GM18858 (cell line): ENCODE measurements at regions not wholly inside any gene's neighbourhood (a gene's known extent, or its start where the extent isn't known, plus 50 kb on each side); places are given as distances from the start of the nearest gene placed in this dataset.

Experiments used
- ATAC-seq: cut with Tn5 transposase; IDR thresholded peaks from one replicate; pipeline ENCODE4 v1.9.1; 2021; ENCODE audit not compliant: unreplicated experiment

DNA sequence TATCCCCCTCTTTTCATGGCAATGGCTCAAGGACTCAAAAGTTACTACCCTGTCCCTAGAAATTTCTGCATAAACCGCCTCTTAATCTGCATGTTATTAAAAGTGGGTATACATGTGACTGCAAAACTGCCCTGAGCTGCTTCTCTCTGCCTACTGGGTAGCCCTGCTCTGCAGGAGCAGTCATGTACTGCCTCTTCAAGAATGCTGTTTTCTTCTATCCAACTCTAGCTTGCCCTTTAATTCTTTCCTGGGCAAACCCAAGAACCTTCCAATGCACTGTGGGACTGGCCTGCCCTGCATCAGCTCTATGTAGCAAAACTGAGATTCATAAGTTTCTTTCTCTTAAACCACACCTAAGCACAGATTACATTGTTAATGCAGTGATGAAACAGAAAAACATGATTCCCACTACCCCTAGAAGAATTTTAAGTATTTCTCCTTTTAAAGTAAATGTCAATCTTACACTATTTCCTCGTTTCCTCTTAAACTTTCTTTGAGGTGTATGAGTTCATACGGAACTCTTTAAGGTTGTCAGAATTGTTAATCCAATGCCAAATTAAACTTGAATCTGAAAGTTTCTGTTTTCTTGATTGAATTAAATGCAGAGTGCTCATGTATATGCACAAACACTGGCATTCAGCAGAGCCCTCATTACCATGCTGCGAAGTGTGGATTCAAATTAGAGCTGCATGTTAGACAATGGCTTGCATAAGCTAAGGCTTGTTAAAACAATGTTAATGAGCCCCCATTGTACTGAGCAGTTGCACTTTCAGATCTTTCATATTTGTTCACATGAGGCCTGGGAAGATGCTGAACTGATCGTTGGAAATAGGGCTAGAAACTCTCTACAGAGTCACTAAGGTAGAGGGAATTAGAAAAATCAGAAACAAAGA, 669.9 kb upstream of the PCDH20 start:
- ATAC-seq, result no peak

DNA sequence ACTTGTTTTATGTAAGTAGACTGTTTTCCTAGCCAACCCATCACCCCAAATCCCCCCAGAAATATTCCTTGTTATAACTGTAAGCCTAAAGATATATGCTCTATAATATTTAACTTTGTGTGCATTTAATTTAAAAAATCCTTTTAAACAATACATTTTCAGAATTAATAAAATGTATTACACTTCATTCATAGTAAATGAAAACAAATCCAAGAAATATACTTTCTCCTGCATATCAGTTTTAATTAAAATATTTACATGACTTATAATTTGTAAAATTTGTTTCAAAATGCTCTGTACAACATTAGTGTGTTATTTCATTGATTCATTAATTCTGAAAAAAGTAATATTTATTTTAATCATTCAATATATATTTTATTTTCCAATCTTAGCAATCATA, 669.1 kb upstream of the PCDH20 start:
- no peak for ATAC-seq

DNA sequence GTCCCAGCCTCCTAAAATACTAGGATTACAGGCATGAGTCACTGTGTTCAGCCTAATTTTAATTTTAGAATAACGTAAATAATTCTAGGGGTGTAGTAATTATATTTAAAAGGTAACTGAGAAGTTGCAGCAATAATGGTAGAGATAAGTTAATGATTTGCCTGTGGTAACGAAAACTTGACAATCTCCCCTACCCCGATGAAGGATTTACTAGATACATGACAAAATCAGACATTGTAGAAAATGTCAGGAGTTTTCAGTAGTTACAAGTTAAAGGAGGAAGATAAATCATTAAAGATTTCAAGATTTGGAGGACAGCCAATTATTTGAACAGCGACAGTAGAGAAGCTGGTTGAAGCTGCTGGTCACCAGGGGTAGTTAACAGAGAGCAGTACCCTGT, 652.2 kb upstream of the PCDH20 start:
- no peak for ATAC-seq

DNA sequence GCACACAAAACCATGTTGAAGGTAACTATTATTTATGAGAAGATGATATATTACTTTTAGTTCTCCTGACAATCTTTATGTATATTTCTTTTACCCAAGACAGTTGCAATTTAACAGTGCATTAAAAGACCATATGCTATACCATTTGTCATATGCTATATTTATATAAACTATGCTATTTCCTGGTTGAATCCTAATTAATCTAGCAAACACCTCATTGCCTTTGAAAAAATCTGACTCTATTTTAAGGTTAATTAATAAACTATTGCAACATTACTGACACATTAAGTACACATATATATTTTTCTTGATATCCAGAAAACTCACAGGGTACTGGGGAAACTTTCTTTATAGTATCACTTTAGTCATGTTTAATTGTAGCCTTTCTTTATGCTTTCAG, 649.4 kb upstream of the PCDH20 start:
- no peak for ATAC-seq

DNA sequence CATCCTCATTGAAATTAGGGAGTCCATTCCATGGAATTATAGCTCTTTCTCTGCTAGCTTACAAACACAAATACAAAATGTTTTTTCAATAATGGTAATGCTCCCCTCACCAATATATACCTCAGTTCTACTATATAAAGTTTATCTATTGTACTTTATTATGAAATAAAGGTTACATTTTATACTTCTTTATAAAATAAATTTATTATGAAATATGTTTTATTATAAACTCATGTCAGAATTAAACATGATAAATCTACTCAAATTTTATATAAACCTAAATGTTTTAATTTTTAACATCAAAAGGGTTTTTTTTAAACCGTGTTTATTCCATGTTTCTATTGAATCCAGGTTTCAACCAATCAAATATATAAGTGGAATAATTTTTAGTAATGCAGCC, 646.1 kb upstream of the PCDH20 start:
- ATAC-seq, result no peak

DNA sequence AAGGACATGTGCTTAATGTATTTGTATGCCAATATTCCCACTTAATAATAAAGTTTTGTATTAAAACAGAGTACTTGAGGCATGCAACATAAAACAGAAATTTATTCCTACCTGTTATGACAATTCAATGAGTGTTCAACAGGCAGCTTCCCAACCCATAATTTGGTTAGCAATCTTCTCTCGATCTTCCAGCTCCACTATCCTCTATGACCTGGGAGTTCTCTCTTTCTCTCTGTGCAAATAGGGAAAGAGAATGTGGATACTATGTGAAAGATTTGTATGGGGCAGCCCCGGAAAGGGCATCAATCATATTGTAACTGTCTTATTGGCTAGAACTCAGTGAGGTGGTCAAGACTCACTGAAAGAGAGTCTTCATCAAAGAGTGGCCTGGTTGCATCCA, 644.9 kb upstream of the PCDH20 start:
- ATAC-seq, result no peak

DNA sequence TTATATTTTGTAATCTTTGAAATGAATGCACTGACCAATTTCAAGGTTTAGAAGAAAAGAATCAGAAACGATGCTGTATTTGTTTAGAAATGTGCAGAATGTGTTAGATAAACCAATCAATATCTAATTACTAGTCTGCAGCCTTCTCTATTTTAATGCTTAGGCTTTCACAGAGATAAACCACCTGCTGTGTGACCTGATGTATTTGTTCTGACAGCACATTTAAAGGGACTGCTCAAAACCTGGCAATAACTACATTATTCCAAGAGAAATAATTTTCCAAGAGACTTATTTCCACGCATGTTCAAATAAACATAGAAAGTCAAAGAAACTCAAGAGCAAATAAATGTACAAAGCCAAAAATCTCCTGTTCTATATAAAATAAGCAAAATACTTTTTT, 641.6 kb upstream of the PCDH20 start:
- ATAC-seq, result no peak

DNA sequence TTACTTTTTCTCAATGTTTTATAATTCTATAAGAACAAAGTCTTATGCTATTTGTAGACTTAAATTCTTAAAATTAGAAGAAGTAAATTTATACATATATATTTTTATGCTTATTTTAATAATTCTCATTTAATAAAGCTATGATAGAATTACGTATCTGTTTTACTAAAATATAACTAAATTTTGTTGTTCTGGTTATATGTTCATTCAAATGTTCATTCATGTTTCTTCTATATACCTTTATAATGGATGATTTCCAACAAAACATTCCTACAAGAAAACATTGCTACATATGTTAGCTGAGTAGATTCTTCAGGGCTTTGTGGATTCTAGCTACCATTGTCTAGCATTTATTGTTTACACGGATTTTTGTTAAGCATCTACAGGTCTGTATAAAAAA, 634.3 kb upstream of the PCDH20 start:
- ATAC-seq, result no peak

DNA sequence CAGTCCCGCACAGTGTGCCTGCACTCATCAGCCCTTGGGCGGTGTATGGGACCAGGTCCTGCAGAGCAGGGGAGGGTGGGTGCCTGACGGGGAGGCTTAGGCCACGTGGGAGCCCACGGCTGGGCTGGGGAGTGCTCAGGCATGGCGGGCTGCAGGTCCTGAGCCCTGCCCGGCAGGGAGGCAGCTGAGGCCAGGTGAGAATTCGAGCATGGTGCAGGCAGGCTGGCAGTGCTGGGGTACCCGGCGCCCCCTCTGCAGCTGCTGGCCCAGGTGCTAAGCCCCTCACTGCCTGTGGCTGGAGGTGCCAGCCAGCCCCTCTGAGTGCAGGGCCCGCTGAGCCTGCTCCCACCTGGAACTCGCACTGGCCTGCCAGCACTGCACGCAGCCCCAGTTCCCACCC, 630.9 kb upstream of the PCDH20 start:
- ATAC-seq, result no peak

DNA sequence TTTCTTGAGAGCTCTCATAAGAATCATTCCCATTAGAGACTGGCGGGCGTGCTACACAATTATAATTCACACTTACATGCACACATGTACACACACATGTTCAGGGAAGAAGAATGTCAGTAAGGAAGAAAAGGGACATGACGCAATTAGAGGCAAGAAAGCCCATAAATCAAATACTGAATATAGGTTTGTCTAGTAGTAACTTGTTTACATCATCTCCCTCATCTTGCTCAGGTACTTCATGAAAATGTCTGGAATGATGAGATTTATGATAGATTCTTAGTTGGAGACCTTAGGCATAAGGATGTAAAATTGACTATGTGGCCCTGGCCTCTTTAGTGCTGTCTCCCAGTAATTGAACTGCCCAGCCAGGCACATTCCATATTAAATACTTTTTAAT, 628.0 kb upstream of the PCDH20 start:
- ATAC-seq, result no peak

DNA sequence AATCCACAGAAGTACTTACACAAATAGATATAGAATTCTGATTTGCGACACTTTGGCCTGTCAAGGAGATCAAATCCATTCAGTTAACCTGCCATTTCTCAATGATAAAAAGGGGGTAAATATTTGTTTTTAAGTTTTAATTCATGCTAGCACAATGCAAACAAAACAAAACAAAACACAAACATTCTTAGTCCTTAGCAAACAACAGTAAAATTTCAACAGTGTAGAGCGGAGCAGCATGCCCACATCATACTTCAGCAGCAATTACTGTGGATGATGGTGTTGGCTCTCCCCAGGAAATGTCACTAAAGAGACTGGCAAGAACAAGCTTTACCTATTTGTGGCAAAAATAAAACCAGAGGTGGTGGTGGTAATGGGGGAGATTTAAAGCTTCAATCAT, 625.2 kb upstream of the PCDH20 start:
- no peak for ATAC-seq

DNA sequence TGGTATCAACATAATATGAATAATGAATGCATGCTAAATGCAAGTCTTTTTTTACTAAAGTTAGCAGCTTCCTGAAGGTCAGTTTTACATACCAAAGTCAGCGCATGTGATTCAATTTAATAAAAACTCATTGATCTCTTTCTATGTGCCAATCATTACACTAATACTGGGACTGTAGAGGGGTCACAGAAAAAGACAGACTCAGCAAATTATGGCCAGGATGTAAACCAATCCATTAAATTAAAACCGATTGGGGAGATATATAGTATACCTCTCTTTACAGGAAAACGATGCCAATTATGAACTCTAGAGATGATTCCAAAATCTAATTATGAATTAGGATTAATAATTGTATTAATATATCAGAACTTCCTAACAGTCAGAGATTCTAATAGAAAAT, 624.4 kb upstream of the PCDH20 start:
- no peak for ATAC-seq

DNA sequence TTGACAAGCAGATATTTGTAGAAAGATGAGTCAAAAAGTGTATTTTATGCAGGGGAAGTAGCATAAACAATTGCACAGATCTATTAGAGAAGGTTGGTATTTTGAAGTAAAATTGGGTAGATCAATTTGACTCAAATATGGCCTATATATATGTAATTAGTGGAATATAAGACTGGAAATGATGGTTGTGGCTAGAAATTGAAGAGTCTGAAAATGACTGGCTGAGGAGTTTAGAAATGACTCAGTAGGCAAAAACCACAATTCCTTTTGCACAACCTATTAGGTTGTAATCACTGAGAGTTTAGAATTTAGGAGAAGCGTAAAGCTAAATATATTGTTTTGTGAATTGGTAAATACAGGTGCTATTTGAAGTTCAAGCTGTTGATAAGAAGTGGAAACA, 622.6 kb upstream of the PCDH20 start:
- ATAC-seq, result peak; percentile 80

DNA sequence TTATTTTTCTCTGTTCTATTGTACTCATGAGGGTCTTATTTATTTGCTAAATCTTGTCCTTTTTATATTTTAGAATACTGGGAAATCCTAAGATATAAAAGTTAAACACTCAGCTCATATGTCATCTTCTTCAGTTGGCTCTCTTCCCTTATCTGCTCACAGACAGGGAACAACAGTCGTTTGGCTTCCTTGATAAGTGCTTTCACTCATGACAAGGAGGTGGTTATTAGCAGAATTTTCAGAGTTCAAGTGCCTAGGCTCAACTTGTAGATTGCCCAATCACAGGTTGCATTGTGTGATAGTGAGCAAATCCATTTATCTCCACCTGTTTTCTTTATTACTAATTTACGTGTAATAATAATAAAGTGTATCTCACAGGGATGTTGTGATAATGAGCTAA, 620.3 kb upstream of the PCDH20 start:
- no peak for ATAC-seq

DNA sequence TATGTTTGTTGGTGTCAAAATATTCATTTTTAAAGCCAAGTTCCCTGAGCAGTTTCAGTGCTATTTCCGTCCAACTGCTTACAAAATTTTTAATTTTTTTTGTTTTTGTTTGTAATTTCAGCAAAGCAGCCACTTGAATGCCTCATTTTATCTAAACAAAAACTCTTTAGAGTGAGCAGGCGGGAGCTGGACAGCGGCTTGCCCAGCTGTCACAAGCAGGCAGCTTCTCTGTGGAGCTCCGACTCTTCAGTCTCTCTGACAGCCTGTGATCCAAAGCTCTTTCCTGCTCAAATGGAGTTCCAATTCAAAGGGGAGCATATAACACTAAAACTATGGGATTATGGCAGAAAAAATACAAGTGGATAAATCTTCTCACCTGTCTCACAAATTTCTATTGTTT, 618.3 kb upstream of the PCDH20 start:
- no peak for ATAC-seq

DNA sequence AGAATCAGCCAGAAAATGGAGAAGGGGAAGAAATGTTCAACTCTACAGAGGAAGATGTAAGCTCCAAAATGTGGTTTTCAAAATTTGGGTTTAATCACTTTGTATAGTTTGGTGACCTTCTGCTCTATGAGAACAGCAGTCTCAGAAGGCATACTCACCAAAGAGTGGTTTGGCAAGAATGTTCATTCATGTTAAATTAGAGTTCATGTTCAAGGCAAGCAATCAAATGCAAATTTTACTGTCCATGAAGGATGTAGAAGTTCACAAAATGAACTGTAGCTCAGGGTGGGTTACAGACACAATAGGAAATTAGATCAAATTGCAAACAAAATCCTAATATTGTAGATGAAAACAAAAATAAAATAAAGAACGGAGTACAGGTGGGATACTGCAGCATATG, 606.7 kb upstream of the PCDH20 start:
- no peak for ATAC-seq

DNA sequence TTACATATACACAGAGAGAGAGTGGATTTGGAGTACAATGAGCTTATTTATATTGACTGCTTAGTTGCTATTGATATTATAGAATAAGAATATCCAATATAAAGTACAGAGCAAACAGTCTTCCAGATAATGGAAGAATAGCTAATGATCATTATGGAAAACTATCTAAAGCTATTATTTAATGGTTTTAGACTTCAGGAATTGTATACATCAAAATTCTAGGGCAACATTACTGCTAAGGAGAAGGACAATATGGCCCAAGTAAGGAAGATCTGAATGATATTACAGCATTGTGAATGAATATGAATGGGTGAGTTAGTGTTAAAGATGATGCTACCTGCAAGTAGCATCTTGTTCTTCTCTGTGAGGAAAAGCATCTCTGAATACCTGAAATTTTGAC, 604.2 kb upstream of the PCDH20 start:
- no peak for ATAC-seq

DNA sequence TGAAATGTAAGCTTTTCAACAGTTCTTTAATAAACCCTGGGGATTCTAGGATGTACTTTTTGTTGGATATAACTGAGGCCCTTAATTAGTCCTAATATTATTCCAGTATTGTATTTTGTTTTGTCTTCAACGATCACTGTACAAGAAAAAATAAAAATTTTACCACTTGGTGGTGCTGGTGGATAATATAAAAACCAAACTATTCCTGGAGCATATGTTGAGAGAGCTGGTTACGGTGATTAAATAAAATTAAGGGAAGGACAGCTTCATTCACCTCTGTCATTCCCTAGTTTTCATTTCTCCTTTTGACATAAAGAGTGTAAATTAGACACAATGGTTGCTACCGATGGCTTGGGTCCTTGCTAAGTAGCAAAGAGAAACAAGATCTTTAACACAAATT, 598.6 kb upstream of the PCDH20 start:
- no peak for ATAC-seq

DNA sequence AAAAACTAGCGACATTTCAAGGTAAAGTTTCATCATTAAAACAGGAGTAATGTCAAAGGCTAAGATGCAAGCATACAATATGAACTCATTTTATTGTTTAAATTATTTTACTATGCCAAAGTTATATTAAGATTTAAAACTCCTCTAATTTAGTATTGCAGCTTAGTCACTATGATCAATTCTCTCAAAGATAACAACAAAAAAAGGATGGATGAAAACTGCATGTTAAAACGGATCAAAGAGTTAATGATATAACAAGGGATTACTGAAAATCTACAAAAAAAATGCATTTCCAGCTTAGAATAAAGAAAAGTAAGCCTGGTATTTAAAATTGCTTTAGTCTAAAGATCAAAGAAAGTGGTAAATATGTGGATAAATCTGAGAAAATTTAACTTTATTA, 587.8 kb upstream of the PCDH20 start:
- no peak for ATAC-seq

DNA sequence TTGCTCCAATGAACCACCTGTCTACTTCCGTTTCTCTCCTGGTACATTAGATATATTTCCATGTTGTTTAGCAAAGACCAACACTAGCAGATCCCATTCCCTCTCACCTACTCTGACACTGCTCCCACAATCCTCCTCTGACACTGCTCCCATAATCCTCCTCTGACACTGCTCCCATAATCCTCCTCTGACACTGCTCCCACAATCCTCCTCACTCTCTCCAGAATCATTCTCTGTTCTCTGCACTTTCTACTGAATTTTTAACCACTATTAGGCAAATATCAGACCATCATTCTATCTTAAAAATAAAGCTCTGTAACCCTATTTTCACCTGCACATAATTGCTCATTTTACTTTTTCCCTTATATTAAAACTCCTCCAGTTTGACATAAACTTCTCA, 578.5 kb upstream of the PCDH20 start:
- no peak for ATAC-seq

DNA sequence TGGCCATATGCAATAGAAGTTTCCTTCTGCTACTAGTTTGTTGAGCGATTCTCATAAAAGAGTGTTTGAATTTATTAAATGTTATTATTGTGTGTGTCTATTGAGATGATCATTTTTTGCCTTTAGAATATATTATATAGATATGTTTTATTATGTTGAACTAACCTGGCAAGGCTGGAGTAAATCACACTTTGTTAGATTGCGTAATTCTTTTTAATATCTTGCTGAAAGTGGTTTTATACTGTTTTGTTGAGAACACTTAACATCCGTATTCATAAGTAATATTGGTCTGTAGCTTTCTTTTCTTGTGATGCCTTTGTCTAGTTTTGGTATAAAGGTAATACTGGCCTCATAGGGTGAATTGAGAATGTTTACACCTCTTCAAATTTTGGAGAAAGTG, 574.3 kb upstream of the PCDH20 start:
- ATAC-seq, result no peak

DNA sequence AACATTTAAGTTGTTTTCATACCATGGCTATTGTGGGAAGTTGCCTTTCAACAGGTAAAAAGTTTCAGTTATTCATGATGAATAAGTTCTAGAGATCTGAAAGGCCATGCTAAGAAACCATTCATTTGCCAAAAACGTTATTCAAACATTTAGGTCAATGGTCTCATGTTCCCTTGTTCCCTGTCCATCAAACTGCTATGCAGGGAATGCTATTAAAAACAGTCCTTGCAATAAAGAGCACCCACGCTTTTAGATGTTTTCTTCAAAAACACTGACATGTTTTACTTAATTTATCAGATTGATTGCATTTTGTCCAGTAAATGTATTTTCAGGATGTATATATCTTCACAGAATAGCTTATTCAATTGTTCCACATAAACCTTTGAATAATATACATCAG, 573.2 kb upstream of the PCDH20 start:
- no peak for ATAC-seq

DNA sequence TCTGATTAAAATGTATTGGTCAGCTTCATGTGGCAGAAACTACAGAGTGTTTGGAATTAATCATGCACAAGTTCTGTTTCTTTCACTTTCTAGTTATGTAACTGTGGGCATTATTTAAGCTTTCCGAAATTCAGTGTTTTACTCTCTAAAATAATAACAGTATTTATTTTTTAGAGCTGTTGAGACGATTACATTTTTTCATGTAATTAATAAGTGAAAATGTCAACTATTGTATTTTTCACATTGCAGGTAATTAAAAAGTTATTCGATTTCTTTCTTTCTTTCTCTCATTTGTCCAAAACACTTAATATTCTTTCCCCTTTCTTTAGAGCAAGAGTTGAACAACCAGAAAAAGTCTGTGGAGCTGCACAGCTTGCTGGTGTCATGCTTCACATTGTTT, 559.4 kb upstream of the PCDH20 start:
- no peak for ATAC-seq
